ENCODE measurements at regions not wholly inside any gene's neighbourhood (a gene's known extent, or its start where the extent isn't known, plus 50 kb on each side); places are given as distances from the start of the nearest gene placed in this dataset.

DNA sequence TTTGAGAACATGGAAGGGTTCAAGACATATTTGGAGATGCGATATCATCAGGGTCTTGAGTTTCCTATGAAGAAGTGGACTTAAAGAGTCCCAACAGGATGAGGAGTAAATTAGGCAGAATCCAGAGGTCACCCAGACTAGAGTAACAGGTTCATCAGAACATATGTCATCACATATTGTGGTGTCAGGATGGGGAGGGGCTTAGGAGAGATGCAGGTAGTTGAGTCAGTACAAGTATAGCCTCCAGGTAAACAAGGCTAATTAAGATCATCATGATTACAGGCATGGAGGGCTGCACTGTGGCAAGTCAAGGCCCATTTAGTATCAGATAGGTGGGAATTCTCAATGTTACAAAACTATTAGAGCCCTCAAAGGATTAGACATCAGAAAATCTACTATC is 90.1 kb upstream of the PAK5 start:
- Histone ChIP-seq H2AK5ac (ENCODE audit: low read length) (no peak overlapping the region), H4K8ac (ENCODE audit: low read depth, low read length) (no peak overlapping the region), H3K4ac (ENCODE audit: low read depth, low read length) (no peak overlapping the region), H3K79me1 (ENCODE audit: low read length) (no peaks in the 10 kb centered on the region), H2BK15ac (replicated peaks; ENCODE audit: low read depth) (no peak overlapping the region), H2BK5ac (ENCODE audit: low read length) (no peak overlapping the region), H3K4me3 (ENCODE audit: low read length) (no peak overlapping the region), H3K79me2 (ENCODE audit: control insufficient read depth, insufficient read depth, low read length) (no peaks in the 10 kb centered on the region), H3K4me2 (ENCODE audit: low read length) (no peak overlapping the region), H3K23ac (ENCODE audit: low read length) (no peak overlapping the region), H3K18ac (ENCODE audit: low read length) (no peak overlapping the region), H3K27me3 (ENCODE audit: insufficient read depth, low read length, poor library complexity) (no peaks in the 10 kb centered on the region), H4K5ac (ENCODE audit: low read length) (no peak overlapping the region), H2BK120ac (ENCODE audit: low read depth, low read length) (no peak overlapping the region), H3K36me3 (ENCODE audit: control insufficient read depth, insufficient read depth, low read length) (no peaks in the 10 kb centered on the region), H3K56ac (ENCODE audit: low read length) (no peak overlapping the region), H3K27ac (ENCODE audit: low read depth, low read length) (no peak overlapping the region), H3K9ac (ENCODE audit: low read length) (no peak overlapping the region), H3K4me1 (ENCODE audit: control insufficient read depth, low read depth, low read length) (no peaks in the 10 kb centered on the region)
- peak; percentile 2 for DNase-seq
- no CpG with 5 or more reads among the region's 1 CpG for WGBS (ENCODE audit: extremely low coverage, insufficient coverage, low lambda C conversion rate)

DNA sequence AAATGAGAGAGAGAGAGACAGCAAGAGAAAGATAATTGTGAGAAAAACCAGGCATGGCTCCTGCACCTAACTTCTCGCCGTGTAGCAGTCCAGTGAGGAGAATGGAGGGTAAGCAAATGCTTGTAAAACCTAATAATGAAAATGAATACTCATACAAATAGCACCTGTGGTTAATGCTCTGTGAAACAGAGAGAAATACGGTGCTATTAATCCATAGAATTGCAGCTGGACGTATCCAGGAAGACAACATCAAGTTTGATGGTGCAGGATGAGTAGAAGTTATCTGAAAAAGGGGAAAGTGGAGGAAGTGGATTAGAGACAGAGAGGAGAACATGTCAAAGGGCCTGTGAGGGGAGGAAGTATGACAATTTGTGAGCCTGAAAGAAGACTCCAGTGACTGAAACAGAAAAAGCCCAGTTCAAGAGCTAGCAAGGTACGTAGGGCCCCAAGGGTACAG is 89.4 kb upstream of the PAK5 start:
- Histone ChIP-seq H3K4me1 (ENCODE audit: control insufficient read depth, low read depth, low read length) (no peaks in the 10 kb centered on the region), H2BK120ac (ENCODE audit: low read depth, low read length) (no peak overlapping the region), H3K4me3 (ENCODE audit: low read length) (no peak overlapping the region), H4K5ac (ENCODE audit: low read length) (no peak overlapping the region), H4K8ac (ENCODE audit: low read depth, low read length) (no peak overlapping the region), H2BK15ac (replicated peaks; ENCODE audit: low read depth) (no peak overlapping the region), H2BK5ac (ENCODE audit: low read length) (no peak overlapping the region), H3K56ac (ENCODE audit: low read length) (no peak overlapping the region), H3K4ac (ENCODE audit: low read depth, low read length) (no peak overlapping the region), H3K4me2 (ENCODE audit: low read length) (no peak overlapping the region), H3K36me3 (ENCODE audit: control insufficient read depth, insufficient read depth, low read length) (no peaks in the 10 kb centered on the region), H3K27me3 (ENCODE audit: insufficient read depth, low read length, poor library complexity) (no peaks in the 10 kb centered on the region), H3K23ac (ENCODE audit: low read length) (no peak overlapping the region), H2AK5ac (ENCODE audit: low read length) (no peak overlapping the region), H3K9ac (ENCODE audit: low read length) (no peak overlapping the region), H3K79me2 (ENCODE audit: control insufficient read depth, insufficient read depth, low read length) (no peaks in the 10 kb centered on the region), H3K79me1 (ENCODE audit: low read length) (no peaks in the 10 kb centered on the region), H3K18ac (ENCODE audit: low read length) (no peak overlapping the region), H3K27ac (ENCODE audit: low read depth, low read length) (no peak overlapping the region)
- no CpG with 5 or more reads among the region's 5 CpGs for WGBS (ENCODE audit: extremely low coverage, insufficient coverage, low lambda C conversion rate)
- no peak for DNase-seq

DNA sequence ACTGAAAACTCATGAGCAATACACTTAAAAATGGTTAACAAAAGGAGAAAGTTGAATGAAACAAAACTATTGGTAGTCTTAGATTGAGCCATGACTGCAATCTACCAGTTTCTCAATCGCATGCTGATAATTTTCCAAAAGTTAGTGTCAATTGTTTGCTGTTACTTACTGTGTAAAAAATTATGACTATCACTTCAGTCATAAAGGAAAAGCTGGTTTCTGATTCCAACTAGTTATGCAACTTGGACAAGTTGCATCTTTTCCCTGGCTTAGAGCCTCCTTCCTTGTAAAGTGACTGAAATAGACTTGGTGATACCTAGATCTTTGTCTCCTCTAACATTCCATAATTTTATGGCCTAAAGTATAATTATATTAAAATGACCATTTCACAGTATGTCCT is 88.3 kb upstream of the PAK5 start:
- no peak overlapping the region for H3K4me2 ChIP-seq (ENCODE audit: low read length)
- H3K36me3 ChIP-seq (ENCODE audit: control insufficient read depth, insufficient read depth, low read length) = no peaks in the 10 kb centered on the region
- H3K79me2 ChIP-seq (ENCODE audit: control insufficient read depth, insufficient read depth, low read length) = no peaks in the 10 kb centered on the region
- H3K4ac ChIP-seq (ENCODE audit: low read depth, low read length) = no peak overlapping the region
- no peak overlapping the region for H2AK5ac ChIP-seq (ENCODE audit: low read length)
- no peaks in the 10 kb centered on the region for H3K27me3 ChIP-seq (ENCODE audit: insufficient read depth, low read length, poor library complexity)
- no peak overlapping the region for H3K27ac ChIP-seq (ENCODE audit: low read depth, low read length)
- H4K5ac ChIP-seq (ENCODE audit: low read length) = no peak overlapping the region
- no peak for DNase-seq
- H3K56ac ChIP-seq (ENCODE audit: low read length) = no peak overlapping the region
- no peak overlapping the region for H2BK120ac ChIP-seq (ENCODE audit: low read depth, low read length)
- H3K4me3 ChIP-seq (ENCODE audit: low read length) = no peak overlapping the region
- H3K4me1 ChIP-seq (ENCODE audit: control insufficient read depth, low read depth, low read length) = no peaks in the 10 kb centered on the region
- H2BK15ac ChIP-seq (replicated peaks; ENCODE audit: low read depth) = no peak overlapping the region
- H3K79me1 ChIP-seq (ENCODE audit: low read length) = no peaks in the 10 kb centered on the region
- no peak overlapping the region for H2BK5ac ChIP-seq (ENCODE audit: low read length)
- no peak overlapping the region for H4K8ac ChIP-seq (ENCODE audit: low read depth, low read length)
- H3K18ac ChIP-seq (ENCODE audit: low read length) = no peak overlapping the region
- no CpG with 5 or more reads among the region's 1 CpG for WGBS (ENCODE audit: extremely low coverage, insufficient coverage, low lambda C conversion rate)
- no peak overlapping the region for H3K23ac ChIP-seq (ENCODE audit: low read length)
- no peak overlapping the region for H3K9ac ChIP-seq (ENCODE audit: low read length)

DNA sequence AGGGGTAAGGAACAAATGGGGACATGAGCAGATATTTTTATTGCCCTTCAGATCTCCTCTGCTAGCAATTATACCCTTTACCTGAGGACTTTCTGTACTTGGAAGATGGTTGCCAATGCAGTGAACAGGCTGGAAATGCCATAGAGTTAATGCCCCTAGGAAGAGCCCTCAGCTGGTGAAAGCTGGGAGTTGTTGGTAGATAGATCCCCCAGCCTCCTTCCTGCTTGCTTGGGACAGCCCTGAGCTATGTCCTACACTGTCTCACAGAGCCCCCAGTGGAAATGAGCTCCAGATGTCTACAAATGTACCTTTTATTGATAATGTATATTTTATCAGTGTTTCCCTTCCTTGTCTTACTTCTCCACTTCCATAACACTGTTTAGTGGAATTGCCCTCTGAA is 87.6 kb upstream of the PAK5 start:
- Histone ChIP-seq H2AK5ac (ENCODE audit: low read length) (no peak overlapping the region), H4K5ac (ENCODE audit: low read length) (no peak overlapping the region), H3K4me2 (ENCODE audit: low read length) (no peak overlapping the region), H3K4ac (ENCODE audit: low read depth, low read length) (no peak overlapping the region), H2BK5ac (ENCODE audit: low read length) (no peak overlapping the region), H3K23ac (ENCODE audit: low read length) (no peak overlapping the region), H3K27me3 (ENCODE audit: insufficient read depth, low read length, poor library complexity) (no peaks in the 10 kb centered on the region), H2BK120ac (ENCODE audit: low read depth, low read length) (no peak overlapping the region), H3K4me3 (ENCODE audit: low read length) (no peak overlapping the region), H2BK15ac (replicated peaks; ENCODE audit: low read depth) (no peak overlapping the region), H3K79me2 (ENCODE audit: control insufficient read depth, insufficient read depth, low read length) (no peaks in the 10 kb centered on the region), H3K18ac (ENCODE audit: low read length) (no peak overlapping the region), H3K27ac (ENCODE audit: low read depth, low read length) (no peak overlapping the region), H4K8ac (ENCODE audit: low read depth, low read length) (no peak overlapping the region), H3K9ac (ENCODE audit: low read length) (no peak overlapping the region), H3K4me1 (ENCODE audit: control insufficient read depth, low read depth, low read length) (no peaks in the 10 kb centered on the region), H3K56ac (ENCODE audit: low read length) (no peak overlapping the region), H3K79me1 (ENCODE audit: low read length) (no peaks in the 10 kb centered on the region), H3K36me3 (ENCODE audit: control insufficient read depth, insufficient read depth, low read length) (no peaks in the 10 kb centered on the region)
- DNase-seq = peak; percentile 28

DNA sequence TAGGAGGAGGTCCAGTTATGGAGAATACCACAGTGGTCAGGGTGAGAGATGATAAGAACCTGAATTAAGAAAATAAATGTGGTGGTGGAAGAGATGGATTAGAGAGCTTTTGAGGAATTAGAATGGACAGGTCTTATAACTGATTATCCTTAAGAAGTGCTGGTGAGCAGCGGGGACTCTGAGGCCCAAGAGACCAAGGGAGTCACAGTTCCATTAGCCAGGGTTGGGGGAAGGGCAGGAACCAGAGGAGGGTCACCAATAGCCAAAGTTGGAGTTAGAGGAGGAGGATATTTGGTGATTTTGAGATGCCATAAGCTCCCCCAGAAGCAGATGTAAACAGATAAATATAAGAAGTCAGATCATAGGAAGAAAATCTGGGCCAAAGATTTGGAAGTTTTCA is 87.1 kb upstream of the PAK5 start:
- Histone ChIP-seq H2BK5ac (ENCODE audit: low read length) (no peak overlapping the region), H3K4me1 (ENCODE audit: control insufficient read depth, low read depth, low read length) (no peaks in the 10 kb centered on the region), H4K8ac (ENCODE audit: low read depth, low read length) (no peak overlapping the region), H3K36me3 (ENCODE audit: control insufficient read depth, insufficient read depth, low read length) (no peaks in the 10 kb centered on the region), H3K4me3 (ENCODE audit: low read length) (no peak overlapping the region), H4K5ac (ENCODE audit: low read length) (no peak overlapping the region), H3K79me2 (ENCODE audit: control insufficient read depth, insufficient read depth, low read length) (no peaks in the 10 kb centered on the region), H3K27ac (ENCODE audit: low read depth, low read length) (no peak overlapping the region), H2BK15ac (replicated peaks; ENCODE audit: low read depth) (no peak overlapping the region), H3K56ac (ENCODE audit: low read length) (no peak overlapping the region), H3K4me2 (ENCODE audit: low read length) (no peak overlapping the region), H3K18ac (ENCODE audit: low read length) (no peak overlapping the region), H3K79me1 (ENCODE audit: low read length) (no peaks in the 10 kb centered on the region), H2AK5ac (ENCODE audit: low read length) (no peak overlapping the region), H3K9ac (ENCODE audit: low read length) (no peak overlapping the region), H3K27me3 (ENCODE audit: insufficient read depth, low read length, poor library complexity) (no peaks in the 10 kb centered on the region), H3K4ac (ENCODE audit: low read depth, low read length) (no peak overlapping the region), H3K23ac (ENCODE audit: low read length) (no peak overlapping the region), H2BK120ac (ENCODE audit: low read depth, low read length) (no peak overlapping the region)
- no peak for DNase-seq
- WGBS (ENCODE audit: extremely low coverage, insufficient coverage, low lambda C conversion rate) = no CpG with 5 or more reads among the region's 1 CpG

DNA sequence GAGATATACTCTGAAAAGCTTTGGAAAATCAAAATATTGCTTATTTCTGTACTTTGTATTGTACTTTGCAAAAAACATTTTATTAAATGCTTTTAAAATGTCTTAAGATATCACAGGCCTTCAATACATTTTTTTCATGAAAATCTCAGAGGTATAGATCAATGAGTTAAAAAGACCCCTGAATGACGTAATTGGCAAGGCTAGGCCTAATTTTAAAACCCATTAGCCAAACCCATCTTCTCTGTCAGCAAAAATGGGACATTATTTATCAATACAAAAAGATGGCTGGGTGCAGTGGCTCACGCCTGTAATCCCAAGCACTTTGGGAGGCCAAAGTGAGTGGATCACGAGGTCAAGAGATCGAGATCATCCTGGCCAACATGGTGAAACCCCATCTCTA is 84.8 kb upstream of the PAK5 start:
- H3K36me3 ChIP-seq (ENCODE audit: control insufficient read depth, insufficient read depth, low read length) = no peaks in the 10 kb centered on the region
- no peak overlapping the region for H4K5ac ChIP-seq (ENCODE audit: low read length)
- no peak overlapping the region for H3K18ac ChIP-seq (ENCODE audit: low read length)
- no peak overlapping the region for H4K8ac ChIP-seq (ENCODE audit: low read depth, low read length)
- H3K4ac ChIP-seq (ENCODE audit: low read depth, low read length) = no peak overlapping the region
- H3K9ac ChIP-seq (ENCODE audit: low read length) = no peak overlapping the region
- H3K27ac ChIP-seq (ENCODE audit: low read depth, low read length) = no peak overlapping the region
- no peaks in the 10 kb centered on the region for H3K4me1 ChIP-seq (ENCODE audit: control insufficient read depth, low read depth, low read length)
- no peaks in the 10 kb centered on the region for H3K79me2 ChIP-seq (ENCODE audit: control insufficient read depth, insufficient read depth, low read length)
- H2BK120ac ChIP-seq (ENCODE audit: low read depth, low read length) = no peak overlapping the region
- H2BK5ac ChIP-seq (ENCODE audit: low read length) = no peak overlapping the region
- no peak overlapping the region for H2AK5ac ChIP-seq (ENCODE audit: low read length)
- H3K56ac ChIP-seq (ENCODE audit: low read length) = no peak overlapping the region
- no peak overlapping the region for H3K4me2 ChIP-seq (ENCODE audit: low read length)
- DNase-seq = no peak
- no peaks in the 10 kb centered on the region for H3K79me1 ChIP-seq (ENCODE audit: low read length)
- no peak overlapping the region for H2BK15ac ChIP-seq (replicated peaks; ENCODE audit: low read depth)
- H3K27me3 ChIP-seq (ENCODE audit: insufficient read depth, low read length, poor library complexity) = no peaks in the 10 kb centered on the region
- H3K23ac ChIP-seq (ENCODE audit: low read length) = no peak overlapping the region
- WGBS (ENCODE audit: extremely low coverage, insufficient coverage, low lambda C conversion rate) = no CpG with 5 or more reads among the region's 4 CpGs
- H3K4me3 ChIP-seq (ENCODE audit: low read length) = no peak overlapping the region
